H1 (cell line): ENCODE measurements at regions not wholly inside any gene's neighbourhood (a gene's known extent, or its start where the extent isn't known, plus 50 kb on each side); places are given as distances from the start of the nearest gene placed in this dataset.

ENCODE experiments used
- ATF2 ChIP-seq: IDR thresholded peaks from 2 replicates; pipeline ENCODE4 v1.6.1; 2012; ENCODE audit warnings: low read length, inconsistent platforms
- MAFK ChIP-seq: IDR thresholded peaks from 2 replicates; pipeline ENCODE4 v1.6.1; 2012; ENCODE audit warnings: low read depth, mild to moderate bottlenecking, improper control_type of control experiment, low read length
- MAX ChIP-seq: IDR thresholded peaks from 2 replicates; pipeline ENCODE4 v1.6.1; 2012; ENCODE audit warnings: inconsistent platforms
- POLR2A ChIP-seq, 2 experiments: IDR thresholded peaks; 1 replicate in 1 of 2; 2 replicates in 1 of 2; pipeline ENCODE4 v1.6.1; 2011; ENCODE audit warnings: low read depth in 2 of 2, low read length in 2 of 2, mild to moderate bottlenecking in 2 of 2; ENCODE audit errors: control extremely low read depth in 1 of 2
- POU5F1 ChIP-seq: IDR thresholded peaks from 2 replicates; pipeline ENCODE4 v1.6.1; 2011; ENCODE audit warnings: low read depth, mild to moderate bottlenecking, low read length, moderate library complexity

- no peak for TF ChIP-seq ATF2
- TF ChIP-seq POU5F1 = no peak
- TF ChIP-seq MAX = no peak
- TF ChIP-seq MAFK = no peak
- no peak for TF ChIP-seq POLR2A (IDR thresholded peaks at IDR 0.05; ENCODE audit: control extremely low read depth in 1 of 2, low read depth in 2 of 2, low read length in 2 of 2)
Measured at GRCh38 chr1:87600055-87600850, 271.6 kb downstream of the LMO4 start (continued).
